Upper lobe of left lung (tissue), 6 donors: ENCODE measurements at regions not wholly inside any gene's neighbourhood (a gene's known extent, or its start where the extent isn't known, plus 50 kb on each side); places are given as distances from the start of the nearest gene placed in this dataset.

Source experiments
- ATAC-seq, 2 donors: fragments of 200-7000 bp; cut with Tn5 transposase; one replicate each; pipeline ENCODE4 v1.9.1; 2022; ENCODE audit warnings: mild to moderate bottlenecking in 2 of 2, moderate library complexity in 2 of 2; ENCODE audit not compliant: low FRiP score in 2 of 2
- DNase-seq, 2 donors: peaks; one replicate each; pipeline ENCODE4 v3.0.0-alpha.2; 2019 to 2020
- H3K27ac ChIP-seq, 4 donors: fragments of 200-600 bp; sonication (generic); one replicate each; pipeline ENCODE4 v1.5.1; 2016 to 2019
- H3K27me3 ChIP-seq, 4 donors: fragments of 200-600 bp; sonication (generic); one replicate each; pipeline ENCODE4 v1.5.1; 2017 to 2019
- H3K36me3 ChIP-seq, 4 donors: fragments of 200-600 bp; sonication (generic); one replicate each; pipeline ENCODE4 v1.5.1; 2016 to 2019
- H3K4me1 ChIP-seq, 4 donors: fragments of 200-600 bp; sonication (generic); one replicate each; pipeline ENCODE4 v1.5.1; 2018 to 2019
- H3K4me3 ChIP-seq, 4 donors: fragments of 200-600 bp; sonication (generic); one replicate each; pipeline ENCODE4 v1.5.1; 2017 to 2019; ENCODE audit warnings: mild to moderate bottlenecking in 2 of 4, moderate library complexity in 1 of 4
- H3K9me3 ChIP-seq, 4 donors: fragments of 200-600 bp; sonication (generic); one replicate each; pipeline ENCODE4 v1.5.1; 2018 to 2019
- CTCF ChIP-seq, 6 experiments: fragments of 450-650 bp in 4 of 6; fragments of 200-600 bp in 2 of 6; sonication (generic) in 2 of 6; IDR thresholded peaks; one replicate each; pipeline ENCODE4 v1.5.1; 2016 to 2019; ENCODE audit warnings: antibody characterized with exemption in 6 of 6
- EP300 ChIP-seq, 4 donors: sonication (generic); formaldehyde crosslinking; IDR thresholded peaks; one replicate each; pipeline ENCODE4 v1.5.1; 2017; ENCODE audit warnings: antibody characterized with exemption in 4 of 4, control low read depth in 2 of 4
- POLR2A ChIP-seq, 4 donors: fragments of 450-650 bp; IDR thresholded peaks; one replicate each; pipeline ENCODE4 v1.5.1; 2016 to 2017; ENCODE audit warnings: antibody characterized with exemption in 4 of 4, mild to moderate bottlenecking in 2 of 4
- POLR2AphosphoS5 ChIP-seq, 2 donors: sonication (generic); formaldehyde crosslinking; IDR thresholded peaks; one replicate each; pipeline ENCODE4 v1.5.1; 2017; ENCODE audit warnings: antibody characterized with exemption in 2 of 2
- WGBS, 2 donors: methylation state at CpG; one replicate each; pipeline ENCODE4 v1.1.5; 2017 to 2018; 5-methylcytosine and 5-hydroxymethylcytosine counted together
- donor health status: DM: no; HTN: no; CAD: no; lungs with moderate emphysema.
- donor health status: DM: no; HTN: yes; CAD: no; lungs with severe emphysema.

DNA sequence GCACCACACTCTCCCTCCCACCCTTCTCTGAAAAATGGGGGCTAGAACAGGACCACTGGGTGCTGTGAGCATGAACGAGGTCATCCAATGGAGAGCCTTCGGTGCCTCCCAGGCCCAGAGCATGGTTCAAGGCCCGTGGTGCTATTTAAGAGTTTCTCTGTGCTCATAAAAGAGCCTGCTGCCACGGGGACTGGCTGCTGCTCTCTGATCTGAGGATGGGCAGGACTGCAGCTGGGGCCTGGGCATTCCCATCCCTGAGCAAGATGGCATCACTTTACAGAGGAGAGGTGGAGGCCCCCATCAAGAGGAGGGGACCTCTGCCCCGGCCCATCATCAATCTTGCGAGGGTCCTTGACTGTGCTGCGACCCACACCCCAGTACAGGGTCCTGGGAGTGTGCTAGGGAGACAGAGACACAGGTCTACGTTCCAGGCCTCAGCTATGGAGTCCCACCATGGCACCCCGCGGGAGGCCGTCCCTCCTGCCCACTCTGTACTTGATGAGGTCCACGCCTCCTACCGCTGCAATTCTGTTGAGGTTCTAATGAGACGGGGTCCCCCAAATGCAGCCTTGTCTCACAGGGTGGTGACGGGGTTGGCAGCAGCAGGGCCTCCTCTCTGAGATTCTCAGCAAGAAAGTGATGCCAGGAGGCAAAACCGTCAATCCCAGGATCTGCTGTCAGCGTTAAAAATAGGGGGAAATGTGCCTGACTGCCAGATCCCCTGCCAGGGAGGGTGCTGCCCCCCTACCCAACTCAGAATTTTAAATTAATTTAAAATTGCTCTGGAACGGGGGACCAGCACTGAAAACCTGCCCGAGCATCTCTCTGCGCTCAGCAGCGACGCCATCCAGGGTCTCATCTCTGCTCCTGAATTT, 405.4 kb downstream of the SHANK2 start:
- no peaks in the 10 kb centered on the region for H3K36me3 ChIP-seq
- TF ChIP-seq CTCF (IDR thresholded peaks at IDR 0.05) (no peak), POLR2AphosphoS5 (IDR thresholded peaks at IDR 0.05) (no peak), EP300 (IDR thresholded peaks at IDR 0.05) (no peak), POLR2A (IDR thresholded peaks at IDR 0.05) (no peak)
- H3K27ac ChIP-seq, result no peak overlapping the region
- no peak for ATAC-seq
- no peak overlapping the region for H3K4me3 ChIP-seq
- WGBS, 2 donors, result 92 to 98% methylated on average over 9 to 18 of the region's 22 CpGs
- peak in 1 of 2 donors; percentile 34 for DNase-seq
- no peaks in the 10 kb centered on the region for H3K27me3 ChIP-seq
- no peaks in the 10 kb centered on the region for H3K4me1 ChIP-seq
- no peaks in the 10 kb centered on the region for H3K9me3 ChIP-seq

GRCh38 chr11:70848243-70848750, 404.1 kb downstream of the SHANK2 start:
- no peak overlapping the region for H3K27ac ChIP-seq
- no peaks in the 10 kb centered on the region for H3K36me3 ChIP-seq
- no peaks in the 10 kb centered on the region for H3K9me3 ChIP-seq
- no peaks in the 10 kb centered on the region for H3K27me3 ChIP-seq
- TF ChIP-seq POLR2AphosphoS5 (IDR thresholded peaks at IDR 0.05) (no peak), POLR2A (IDR thresholded peaks at IDR 0.05) (no peak), CTCF (IDR thresholded peaks at IDR 0.05) (no peak)
- no peaks in the 10 kb centered on the region for H3K4me1 ChIP-seq
- DNase-seq, result no peak
- ATAC-seq, result no peak
- H3K4me3 ChIP-seq, result no peak overlapping the region
- 82 to 91% methylated on average over 12 to 13 of the region's 13 CpGs for WGBS, 2 donors

GRCh38 chr11:70849031-70849430, 403.3 kb downstream of the SHANK2 start:
- Histone ChIP-seq H3K4me3 (no peak overlapping the region), H3K4me1 (no peaks in the 10 kb centered on the region), H3K9me3 (no peaks in the 10 kb centered on the region), H3K27ac (no peak overlapping the region), H3K27me3 (no peaks in the 10 kb centered on the region), H3K36me3 (no peaks in the 10 kb centered on the region)
- TF ChIP-seq CTCF (IDR thresholded peaks at IDR 0.05) (no peak), POLR2AphosphoS5 (IDR thresholded peaks at IDR 0.05) (no peak), EP300 (IDR thresholded peaks at IDR 0.05) (no peak), POLR2A (IDR thresholded peaks at IDR 0.05) (no peak)
- WGBS, 2 donors, result 85 to 92% methylated on average over 3 of the region's 3 CpGs
- ATAC-seq, result no peak
- no peak for DNase-seq

GRCh38 chr11:70851308-70851707, 401.1 kb downstream of the SHANK2 start:
- no peaks in the 10 kb centered on the region for H3K36me3 ChIP-seq
- H3K4me3 ChIP-seq, result no peak overlapping the region
- no peaks in the 10 kb centered on the region for H3K27me3 ChIP-seq
- ATAC-seq (no peak), DNase-seq (no peak)
- H3K9me3 ChIP-seq, result no peaks in the 10 kb centered on the region
- TF ChIP-seq POLR2AphosphoS5 (IDR thresholded peaks at IDR 0.05), result no peak
- no peak for TF ChIP-seq CTCF (IDR thresholded peaks at IDR 0.05)
- no peak for TF ChIP-seq POLR2A (IDR thresholded peaks at IDR 0.05)
- TF ChIP-seq EP300 (IDR thresholded peaks at IDR 0.05), result no peak
- no peak overlapping the region for H3K27ac ChIP-seq
- no peaks in the 10 kb centered on the region for H3K4me1 ChIP-seq
- WGBS, 2 donors, result 82 to 91% methylated on average over 3 of the region's 3 CpGs

DNA sequence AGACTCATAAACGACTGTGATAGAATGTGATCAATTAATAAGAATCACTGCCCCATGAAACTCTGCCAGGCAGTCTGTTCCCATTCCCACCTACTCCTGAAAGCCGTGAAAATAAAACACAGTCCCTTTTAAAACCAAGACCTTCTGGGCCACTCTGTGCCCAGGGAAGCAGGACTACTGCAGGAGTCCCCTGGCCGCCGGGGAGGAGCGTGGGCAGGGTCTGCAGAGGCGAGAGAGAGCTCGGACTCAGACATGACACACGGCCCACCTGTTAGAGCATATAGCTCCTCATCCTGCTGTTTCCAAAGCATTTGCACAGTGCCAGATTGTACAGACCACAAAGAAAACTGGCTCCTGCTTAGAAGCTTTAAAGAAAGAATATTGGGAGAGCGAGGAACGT, 400.5 kb downstream of the SHANK2 start:
- no peak for ATAC-seq
- H3K9me3 ChIP-seq, result no peaks in the 10 kb centered on the region
- H3K27ac ChIP-seq, result no peak overlapping the region
- peak in 1 of 2 donors; percentile 56 for DNase-seq
- 89% methylated on average over 10 of the region's 10 CpGs for WGBS, 2 donors
- no peaks in the 10 kb centered on the region for H3K36me3 ChIP-seq
- H3K4me3 ChIP-seq, result no peak overlapping the region
- H3K27me3 ChIP-seq, result no peaks in the 10 kb centered on the region
- no peaks in the 10 kb centered on the region for H3K4me1 ChIP-seq
- TF ChIP-seq POLR2AphosphoS5 (IDR thresholded peaks at IDR 0.05) (no peak), EP300 (IDR thresholded peaks at IDR 0.05) (no peak), POLR2A (IDR thresholded peaks at IDR 0.05) (no peak), CTCF (IDR thresholded peaks at IDR 0.05) (no peak)
